Lung (tissue), 11 donors: ENCODE measurements at regions not wholly inside any gene's neighbourhood (a gene's known extent, or its start where the extent isn't known, plus 50 kb on each side); places are given as distances from the start of the nearest gene placed in this dataset.

ENCODE experiments used
- ATAC-seq: fragments of 200-7000 bp; cut with Tn5 transposase; one replicate; pipeline ENCODE4 v1.9.1; 2020; ENCODE audit warnings: moderate number of reproducible peaks; ENCODE audit not compliant: insufficient read depth, low FRiP score
- DNase-seq, 3 donors: peaks; one replicate each; pipeline ENCODE4 v3.0.0-alpha.2; 2013 to 2017
- H3K27ac ChIP-seq, 2 donors: one replicate each; pipeline ENCODE4 v1.5.1; 2013; ENCODE audit warnings: mild to moderate bottlenecking in 2 of 2, moderate library complexity in 2 of 2, control low read depth in 1 of 2, inconsistent platforms in 1 of 2, low read depth in 1 of 2, low read length in 1 of 2
- H3K27me3 ChIP-seq, 3 donors: one replicate each; pipeline ENCODE4 v1.5.1; 2013; ENCODE audit warnings: low read length in 2 of 3; ENCODE audit not compliant: control insufficient read depth in 3 of 3, insufficient read depth in 3 of 3
- H3K36me3 ChIP-seq, 4 donors: one replicate each; pipeline ENCODE4 v1.5.1; 2013; ENCODE audit warnings: low read length in 4 of 4, mild to moderate bottlenecking in 1 of 4, moderate library complexity in 1 of 4; ENCODE audit not compliant: control insufficient read depth in 4 of 4, insufficient read depth in 4 of 4
- H3K4me1 ChIP-seq, 5 donors: one replicate each; pipeline ENCODE4 v1.5.1; 2013; ENCODE audit warnings: low read length in 5 of 5, mild to moderate bottlenecking in 2 of 5, moderate library complexity in 1 of 5; ENCODE audit not compliant: control insufficient read depth in 5 of 5, insufficient read depth in 5 of 5
- H3K4me3 ChIP-seq: one replicate; pipeline ENCODE4 v1.5.1; 2013; ENCODE audit warnings: mild to moderate bottlenecking, control low read depth, moderate library complexity
- H3K9ac ChIP-seq, 2 donors: one replicate each; pipeline ENCODE4 v1.5.1; 2013; ENCODE audit warnings: low read length in 2 of 2, control low read depth in 1 of 2; ENCODE audit not compliant: insufficient read depth in 1 of 2
- H3K9me3 ChIP-seq, 4 donors: one replicate each; pipeline ENCODE4 v1.5.1; 2013; ENCODE audit warnings: low read length in 3 of 4, mild to moderate bottlenecking in 1 of 4, moderate library complexity in 1 of 4; ENCODE audit not compliant: control insufficient read depth in 4 of 4, insufficient read depth in 3 of 4
- CTCF ChIP-seq: IDR thresholded peaks from 2 replicates; pipeline ENCODE4 v1.5.1; 2012; ENCODE audit warnings: mild to moderate bottlenecking; ENCODE audit errors: control extremely low read depth, extremely low read depth
- WGBS, 2 donors: extraction: QIAGEN DNeasy Blood & Tissue Kit; methylation state at CpG; one replicate each; pipeline ENCODE4 v1.1.7; 2013; 5-methylcytosine and 5-hydroxymethylcytosine counted together
- donor health status: control.
- donor health status: control.
- donor health status: Bipolar disorder and iron deficiency.
- donor health status: healthy.
- donor health status: DM: yes; HTN: yes; CAD: no.

GRCh38 chr22:48476577-48476976, 1351.1 kb downstream of the BRD1 start:
- Histone ChIP-seq H3K9ac (no peak overlapping the region), H3K27me3 (peaks cover 0 to 4% (median 0%) of the 10 kb centered on the region in 3 donors), H3K36me3 (no peaks in the 10 kb centered on the region), H3K9me3 (no peaks in the 10 kb centered on the region), H3K27ac (no peak overlapping the region), H3K4me1 (no peaks in the 10 kb centered on the region), H3K4me3 (no peak overlapping the region)
- WGBS, 2 donors, result 96 to 98% methylated on average over 5 of the region's 5 CpGs
- DNase-seq, result no peak
- no peak for TF ChIP-seq CTCF
- no peak for ATAC-seq

- H3K27ac ChIP-seq, result no peak overlapping the region
- no peak for DNase-seq
- H3K4me3 ChIP-seq, result no peak overlapping the region
- 88 to 89% methylated on average over 15 of the region's 15 CpGs for WGBS, 2 donors
- H3K36me3 ChIP-seq, result no peaks in the 10 kb centered on the region
- H3K9ac ChIP-seq, result no peak overlapping the region
- ATAC-seq, result no peak
- H3K27me3 ChIP-seq, result no peaks in the 10 kb centered on the region
- H3K9me3 ChIP-seq, result no peaks in the 10 kb centered on the region
- H3K4me1 ChIP-seq, result no peaks in the 10 kb centered on the region
- no peak for TF ChIP-seq CTCF
Measured at GRCh38 chr22:48475661-48476345, 1351.9 kb downstream of the BRD1 start.

GRCh38 chr22:48474881-48475280, 1352.8 kb downstream of the BRD1 start:
- H3K27me3 ChIP-seq, result no peaks in the 10 kb centered on the region
- H3K9ac ChIP-seq, result no peak overlapping the region
- DNase-seq (no peak), ATAC-seq (no peak)
- H3K9me3 ChIP-seq, result no peaks in the 10 kb centered on the region
- 89 to 94% methylated on average over 8 to 9 of the region's 9 CpGs for WGBS, 2 donors
- no peak for TF ChIP-seq CTCF
- no peak overlapping the region for H3K4me3 ChIP-seq
- no peaks in the 10 kb centered on the region for H3K36me3 ChIP-seq
- no peaks in the 10 kb centered on the region for H3K4me1 ChIP-seq
- no peak overlapping the region for H3K27ac ChIP-seq

GRCh38 chr22:48473202-48473601, 1354.5 kb downstream of the BRD1 start:
- H3K9me3 ChIP-seq, result no peaks in the 10 kb centered on the region
- no peak for ATAC-seq

More at GRCh38 chr22:48473202-48473601, 1354.5 kb downstream of the BRD1 start:
- no peaks in the 10 kb centered on the region for H3K4me1 ChIP-seq
- no peaks in the 10 kb centered on the region for H3K27me3 ChIP-seq
- no peak overlapping the region for H3K4me3 ChIP-seq
- H3K9ac ChIP-seq, result no peak overlapping the region
- no peaks in the 10 kb centered on the region for H3K36me3 ChIP-seq
- DNase-seq, result no peak
- no peak overlapping the region for H3K27ac ChIP-seq
- no peak for TF ChIP-seq CTCF
- whole genome bisulfite sequencing, 2 donors, result 82 to 87% methylated on average over 7 of the region's 7 CpGs
